ENCODE measurements at regions not wholly inside any gene's neighbourhood (a gene's known extent, or its start where the extent isn't known, plus 50 kb on each side); places are given as distances from the start of the nearest gene placed in this dataset.

DNA sequence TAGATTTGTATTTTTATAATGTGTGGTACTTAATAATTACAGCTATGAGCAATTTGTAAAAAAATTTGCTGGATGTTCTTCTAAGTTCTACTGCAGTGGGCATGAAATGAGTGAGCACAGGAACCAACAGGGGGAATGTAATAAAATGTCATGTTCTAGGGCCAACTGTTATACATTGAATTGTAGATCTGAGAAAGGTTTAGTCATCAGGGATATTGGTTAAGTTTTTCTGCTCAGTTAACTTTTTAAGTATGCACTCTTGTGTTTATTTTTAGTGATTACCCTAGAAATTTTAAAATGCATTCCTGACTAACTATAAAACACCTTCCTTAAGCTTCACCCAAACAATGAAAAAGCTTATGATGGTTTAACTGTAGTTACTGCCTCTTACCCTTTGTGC is 101.8 kb downstream of the CAND1 start:
- DNase-seq: no peak

DNA sequence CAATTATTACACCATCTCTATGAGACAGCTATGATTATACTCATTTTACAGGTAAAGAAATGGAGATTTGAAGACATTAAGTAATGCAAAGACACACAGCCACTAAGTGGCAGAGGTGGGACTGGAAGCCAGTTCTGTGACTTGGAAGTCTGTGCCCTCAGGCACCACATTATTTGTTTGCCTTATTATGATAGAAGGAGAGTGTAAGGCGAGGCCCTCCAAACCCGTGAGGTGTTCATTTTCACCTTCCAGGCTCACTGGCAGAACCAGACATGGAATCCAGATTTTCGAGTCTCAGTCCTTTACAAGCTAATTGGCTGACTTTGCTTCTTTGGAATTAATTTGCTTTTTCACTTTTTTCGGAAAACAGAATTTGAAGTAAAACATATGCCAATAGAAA is 107.9 kb downstream of the CAND1 start:
- DNase-seq: peak; percentile 79

DNA sequence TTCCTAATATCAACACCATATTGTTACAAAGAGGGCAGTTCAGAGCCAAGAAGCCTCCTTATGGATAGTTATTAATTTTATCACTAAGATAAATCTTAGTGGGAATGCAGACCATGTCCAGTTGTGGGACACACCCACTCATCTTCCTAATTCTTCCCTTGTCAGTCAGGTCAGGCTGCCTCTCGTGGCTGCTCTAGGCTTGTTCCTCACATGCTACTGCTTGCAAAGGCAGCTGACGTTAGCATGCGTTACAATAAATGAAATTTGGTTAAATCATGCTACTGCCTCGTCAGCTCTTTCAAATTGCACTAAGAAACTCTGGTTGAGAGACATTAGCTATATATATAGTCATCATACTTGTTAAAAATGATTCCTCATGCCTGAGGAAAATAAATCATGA is 108.4 kb downstream of the CAND1 start:
- DNase-seq: peak; percentile 3

DNA sequence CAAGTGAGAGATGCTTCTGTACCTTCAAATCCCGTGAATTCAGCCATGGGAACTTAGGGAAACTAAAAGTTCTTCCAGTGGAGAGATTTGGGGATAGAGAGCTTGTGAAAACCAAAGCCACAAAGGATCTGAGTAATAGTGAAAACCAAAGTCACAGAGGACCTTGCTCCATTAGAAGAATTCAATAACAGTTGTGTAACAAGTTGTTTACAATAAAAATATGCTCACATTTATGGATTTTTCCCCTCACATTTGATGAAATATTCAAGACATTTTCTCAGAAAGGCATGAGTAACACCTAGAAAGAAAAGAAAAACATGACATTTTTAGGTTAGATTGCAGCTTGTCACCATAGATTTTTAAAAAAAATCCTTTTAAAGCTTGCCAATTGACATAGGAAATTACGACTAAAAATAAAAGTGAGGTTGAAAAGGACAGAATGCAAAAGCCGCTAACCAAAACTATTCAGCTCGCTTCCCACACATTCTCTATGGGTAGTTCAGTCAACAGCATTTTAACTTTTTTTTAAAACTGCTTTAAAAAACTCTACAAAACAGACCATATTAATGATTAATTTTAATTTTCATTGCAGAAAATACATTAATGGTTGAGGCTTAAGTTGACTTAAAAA is 113.2 kb downstream of the CAND1 start:
- no peak for DNase-seq

DNA sequence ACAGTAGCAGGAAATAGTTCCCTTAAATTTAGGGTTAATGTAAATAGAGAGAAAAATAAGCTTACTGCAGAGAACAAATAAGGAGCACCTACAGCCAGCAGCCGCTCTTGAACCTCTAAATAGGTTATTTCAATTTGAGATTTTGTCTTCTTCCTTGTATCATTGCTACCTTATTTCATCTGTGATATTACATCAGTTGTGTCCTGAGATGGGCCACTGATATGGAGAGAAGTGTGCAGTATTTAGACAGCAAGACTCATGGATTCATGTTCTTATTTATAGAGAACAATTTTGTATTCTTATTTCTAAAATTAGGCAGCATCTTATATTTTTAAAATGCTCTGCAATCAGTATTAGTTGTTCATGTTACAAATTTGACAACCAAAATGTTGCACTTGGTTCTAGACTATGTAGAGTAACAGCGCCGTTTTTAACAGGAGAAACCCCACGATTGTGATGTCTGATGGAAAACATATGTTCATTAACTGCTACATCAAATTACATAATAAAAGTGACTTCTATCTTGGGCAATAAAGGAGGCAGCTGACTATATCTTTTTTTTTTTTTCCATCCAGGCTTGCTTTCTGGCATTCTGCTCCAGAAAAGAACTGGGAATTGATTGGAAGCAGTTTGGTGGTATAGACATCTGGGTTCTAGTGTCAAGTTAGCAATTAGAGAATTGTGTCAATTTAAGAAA is 117.9 kb downstream of the CAND1 start:
- no peak for DNase-seq

DNA sequence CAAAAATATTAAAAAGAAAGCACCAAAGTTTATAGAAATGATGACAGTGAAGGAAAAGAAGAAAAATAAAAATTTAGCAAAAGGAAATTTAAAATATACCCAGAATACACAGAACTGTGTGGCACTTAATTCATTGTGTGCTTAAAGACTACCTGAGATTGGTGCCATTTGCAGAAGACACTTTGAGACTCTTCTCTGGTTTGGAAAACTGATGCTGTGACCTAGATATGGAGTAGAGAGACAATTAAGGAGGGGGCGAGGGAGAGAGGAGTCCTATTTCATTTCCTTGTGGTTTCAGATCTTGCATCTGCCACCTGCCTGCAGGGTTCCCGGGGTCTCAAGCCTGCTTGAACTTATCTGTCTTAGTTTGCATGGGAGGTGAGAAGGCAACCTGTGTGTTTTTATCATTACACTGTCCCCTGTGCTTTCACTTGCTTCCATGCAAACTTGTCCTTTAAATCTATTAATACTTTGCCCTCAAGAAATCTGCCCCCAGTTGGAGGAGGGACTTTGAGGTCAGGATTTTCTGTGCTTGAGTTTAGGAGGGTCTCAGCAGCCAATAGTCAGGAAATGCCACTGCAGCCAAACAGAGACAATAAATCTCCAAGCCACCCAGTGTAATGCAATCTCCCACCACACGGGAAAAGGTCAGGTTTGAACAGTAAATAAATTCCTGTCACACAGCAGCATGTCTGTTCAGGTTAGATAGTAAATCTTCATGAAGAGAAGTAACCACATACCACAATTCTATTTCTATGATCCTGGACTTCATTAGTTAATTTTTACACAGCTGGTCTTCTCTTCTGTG is 119.4 kb downstream of the CAND1 start:
- peak; percentile 55 for DNase-seq

DNA sequence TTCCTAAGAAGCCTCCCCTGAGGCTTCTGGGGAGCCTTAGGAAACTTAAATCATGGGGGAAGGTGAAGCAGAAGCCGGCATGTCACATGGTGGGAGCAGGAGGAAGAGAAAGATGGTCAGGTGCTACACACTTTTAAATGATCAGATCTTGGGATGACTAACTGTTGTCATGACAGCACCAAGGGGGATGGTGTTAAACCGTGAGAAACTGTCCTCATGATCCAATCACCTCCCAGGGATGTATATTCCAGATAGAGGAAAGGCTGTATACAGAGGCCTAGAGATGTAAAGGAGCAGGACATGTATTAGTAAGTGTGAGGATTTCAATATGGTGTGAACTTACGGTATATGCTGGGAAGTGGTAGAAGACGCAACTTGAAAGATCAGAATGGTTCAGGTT is 121.1 kb downstream of the CAND1 start:
- no peak for DNase-seq

DNA sequence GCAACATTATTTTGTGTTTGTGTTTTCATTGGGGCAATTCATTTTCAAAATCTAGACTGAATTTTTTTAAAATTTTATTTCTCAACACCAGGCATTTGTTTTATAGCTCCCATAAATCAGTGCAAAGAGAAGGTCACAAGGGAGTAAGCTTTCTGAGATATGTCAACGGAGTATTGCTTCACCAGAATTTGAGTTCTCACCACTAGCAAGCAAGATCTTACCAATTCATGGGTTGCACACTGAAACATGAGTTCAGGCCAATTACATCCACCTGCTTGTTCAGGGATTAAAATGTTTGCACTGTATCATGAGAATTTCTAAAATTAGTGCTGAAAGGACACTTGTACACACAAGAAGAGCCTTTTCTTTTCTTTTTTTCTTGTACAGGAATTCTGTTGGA is 121.9 kb downstream of the CAND1 start:
- DNase-seq: peak; percentile 5

DNA sequence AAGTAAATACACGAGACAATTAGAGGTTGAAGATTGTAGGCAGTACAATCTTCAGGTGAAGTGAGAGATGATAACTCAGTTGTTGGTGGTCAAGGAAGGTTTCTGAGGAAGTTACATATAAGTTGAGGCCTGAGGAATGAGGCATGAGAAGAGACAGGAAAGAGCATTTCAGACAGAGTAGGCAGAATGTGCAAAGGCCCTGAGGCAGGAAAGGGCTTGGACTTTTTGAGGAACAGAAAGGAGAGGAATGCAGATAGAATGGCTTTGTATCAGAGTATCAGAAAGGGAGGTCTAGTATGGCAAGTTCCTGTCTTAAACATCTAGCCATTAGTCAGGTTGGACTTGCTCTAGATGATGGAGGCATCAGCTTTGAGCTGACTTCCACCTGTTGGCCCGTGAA is 122.5 kb downstream of the CAND1 start:
- no peak for DNase-seq

DNA sequence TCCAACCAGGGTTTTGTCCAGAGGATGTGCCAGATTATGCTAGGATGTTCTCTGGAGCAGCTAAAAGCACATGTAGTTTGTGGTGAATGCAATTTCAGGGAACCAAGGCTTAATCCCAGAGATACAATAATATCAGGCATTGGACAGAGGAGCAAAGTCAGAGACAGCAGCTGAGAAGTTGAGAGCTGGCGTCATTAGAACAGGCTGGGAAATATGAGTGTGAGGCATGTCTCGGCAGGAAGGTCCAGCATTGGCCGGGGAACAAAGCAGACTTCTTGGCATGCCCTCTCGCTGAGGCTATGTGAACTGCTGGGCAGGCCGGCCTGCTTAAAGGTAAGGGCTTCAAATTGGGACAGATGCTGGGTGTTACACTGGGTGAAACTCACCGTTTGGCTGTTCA is 125.4 kb downstream of the CAND1 start:
- no peak for DNase-seq

DNA sequence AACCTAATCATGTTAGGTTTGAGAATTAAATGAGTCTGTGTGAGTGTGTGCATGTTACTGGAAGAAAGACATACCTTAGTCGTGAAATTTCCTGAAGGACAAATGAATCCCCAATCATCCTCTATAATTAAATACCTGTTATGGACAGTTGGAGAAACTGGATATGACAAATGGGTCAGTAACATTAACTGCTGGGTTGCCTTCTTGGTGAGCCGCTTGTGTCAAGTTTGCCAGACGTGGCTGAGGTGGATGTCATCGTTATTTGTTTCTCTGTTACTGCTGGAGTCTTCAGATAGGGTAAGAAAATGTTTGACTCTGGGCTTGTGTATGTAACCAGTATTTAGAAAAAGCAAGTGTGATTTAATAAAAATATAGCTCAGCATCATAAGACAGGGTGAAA is 131.6 kb downstream of the CAND1 start:
- no peak for DNase-seq

DNA sequence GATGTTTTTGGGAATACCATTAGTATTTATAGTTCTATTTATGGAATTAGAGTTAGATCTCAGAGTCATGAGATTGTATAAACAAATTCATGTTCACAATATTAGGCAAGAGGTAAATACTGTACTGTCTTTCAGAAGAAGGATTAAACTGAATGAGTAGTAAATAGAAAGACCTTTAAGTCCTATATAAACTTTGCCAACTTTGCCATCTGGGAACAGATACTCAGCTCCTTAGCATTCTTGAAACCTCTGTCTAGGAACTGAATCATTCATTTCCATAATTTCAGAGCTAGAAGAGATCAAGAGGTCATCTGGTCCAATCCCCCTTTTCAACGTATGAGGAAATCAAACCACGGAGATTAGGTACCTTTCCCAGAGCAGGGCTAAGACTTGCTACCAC is 141.1 kb downstream of the CAND1 start:
- DNase-seq: no peak

DNA sequence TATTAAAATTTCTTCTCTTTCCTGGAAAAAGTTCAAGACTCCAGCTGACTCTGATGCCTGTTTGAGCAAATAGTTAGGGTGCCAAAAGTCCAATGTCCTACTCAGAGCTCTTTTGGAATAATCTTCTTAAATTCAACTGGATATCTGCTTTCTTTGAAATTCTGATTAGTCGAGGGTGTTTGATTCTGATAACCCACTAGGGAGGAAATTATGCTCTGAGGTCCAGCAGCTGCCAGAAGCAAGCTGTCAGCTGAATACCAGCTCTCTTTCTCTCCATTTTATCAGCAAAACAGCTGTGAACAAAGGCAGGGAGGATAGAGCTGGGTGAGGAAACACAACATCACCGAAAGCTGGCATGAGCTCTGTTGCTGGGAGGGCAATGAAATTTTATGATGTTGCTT is 141.5 kb downstream of the CAND1 start:
- peak; percentile 67 for DNase-seq

DNA sequence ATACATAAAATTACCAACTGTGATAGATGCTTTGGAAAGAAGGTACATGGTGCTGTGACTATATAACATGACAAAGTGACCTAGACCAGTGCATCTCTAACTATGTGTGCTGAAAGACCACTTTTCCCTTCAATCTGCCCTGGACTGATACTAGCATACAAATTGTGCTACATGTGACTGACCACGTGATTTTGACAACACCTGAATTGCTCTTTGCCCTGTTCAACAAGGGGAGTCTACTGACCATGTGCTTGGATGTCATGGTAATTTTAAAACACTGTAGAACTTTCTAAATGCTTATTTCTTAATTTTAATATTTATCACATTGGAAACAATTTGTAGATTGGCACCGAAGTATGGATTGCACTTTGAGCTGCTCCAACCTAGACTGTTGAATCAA is 142.4 kb downstream of the CAND1 start:
- no peak for DNase-seq

DNA sequence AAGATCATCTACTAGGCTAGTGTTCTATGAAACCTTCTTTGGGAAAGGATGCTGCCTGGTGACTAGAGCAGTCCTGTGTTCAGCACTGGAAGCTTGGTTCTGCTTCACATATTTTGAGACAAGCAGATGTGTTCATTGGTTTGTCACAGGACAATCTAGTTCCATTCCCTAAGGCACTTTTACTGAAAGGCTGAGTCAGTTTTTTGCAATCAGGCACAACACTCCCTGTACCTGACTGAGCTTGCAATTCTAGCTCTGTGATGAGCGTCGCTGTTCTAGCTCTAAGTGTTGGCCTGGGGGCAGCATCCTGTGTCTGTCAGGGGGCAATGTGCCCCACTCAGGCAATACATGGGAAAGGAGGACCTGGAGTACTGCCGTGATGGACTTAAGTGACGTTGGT is 144.4 kb downstream of the CAND1 start:
- DNase-seq: peak; percentile 63

DNA sequence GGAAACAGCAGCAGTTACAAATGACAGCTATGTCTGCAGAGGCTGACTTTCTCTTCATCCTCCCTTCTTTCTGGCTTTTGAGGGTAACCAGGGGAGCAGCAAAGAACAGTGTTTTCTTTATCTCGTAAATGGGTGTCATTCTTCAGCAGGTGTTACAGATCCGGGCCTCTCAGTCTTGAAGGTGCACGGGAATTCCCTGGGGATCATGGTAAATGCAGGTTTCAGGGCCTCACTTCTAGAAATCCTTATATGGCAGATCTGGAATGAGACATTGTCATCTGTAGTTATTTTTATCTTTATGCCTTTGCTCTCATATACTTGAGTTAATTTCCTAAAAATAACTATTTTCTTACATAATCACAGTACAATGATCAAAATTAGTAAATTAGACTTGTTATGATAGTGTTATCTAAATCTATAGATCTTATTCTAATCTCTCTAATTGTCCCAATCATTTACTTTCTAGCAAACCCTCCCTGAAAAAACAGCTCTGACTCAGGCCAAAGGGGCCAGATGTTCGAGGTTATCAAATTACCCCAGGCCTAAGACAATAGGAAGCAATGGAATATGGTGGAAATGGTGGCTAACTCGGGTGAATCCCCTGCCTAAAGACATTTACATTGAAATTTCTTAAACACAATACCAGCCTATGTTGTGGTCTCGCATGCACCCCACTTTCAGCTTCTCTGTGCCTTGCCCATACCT is 145.0 kb downstream of the CAND1 start:
- DNase-seq: peak; percentile 69

DNA sequence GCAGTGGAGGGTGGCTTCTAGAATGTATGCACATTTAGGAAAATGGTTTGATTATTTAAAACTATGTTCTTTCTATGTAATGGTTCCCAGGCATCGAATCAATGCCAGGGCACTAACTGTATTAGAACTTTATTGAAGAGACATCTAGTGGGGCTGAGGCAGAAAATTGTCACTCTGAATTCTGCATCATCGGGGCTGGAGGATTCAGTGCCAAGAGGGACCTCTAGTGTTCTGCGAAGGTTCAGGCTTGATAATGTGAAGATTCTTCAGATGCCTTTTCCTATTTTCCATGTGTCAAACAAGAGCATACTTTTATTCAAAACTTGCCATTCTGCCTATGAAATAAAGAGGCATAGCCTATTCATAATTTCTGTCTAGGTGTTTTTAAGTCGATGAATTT is 146.3 kb downstream of the CAND1 start:
- peak; percentile 75 for DNase-seq

DNA sequence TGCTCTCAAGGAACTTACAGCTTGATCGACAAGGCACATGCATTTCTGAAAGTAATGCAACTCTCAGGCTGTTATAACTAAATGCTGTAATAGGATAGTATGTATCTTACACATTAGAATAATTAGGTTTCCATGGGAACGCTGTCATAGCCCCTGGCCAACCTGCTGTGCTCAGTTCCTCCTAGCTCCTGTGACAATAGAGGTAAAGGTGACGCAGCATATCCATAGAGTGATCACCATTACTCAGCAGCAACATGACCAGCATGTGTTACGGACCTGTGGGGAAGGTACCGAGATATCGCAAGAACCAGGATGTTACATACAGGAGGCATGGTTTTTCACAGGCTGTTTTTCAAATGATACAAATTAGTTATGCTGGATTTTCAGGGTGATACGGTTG is 150.7 kb downstream of the CAND1 start:
- DNase-seq: peak; percentile 86

DNA sequence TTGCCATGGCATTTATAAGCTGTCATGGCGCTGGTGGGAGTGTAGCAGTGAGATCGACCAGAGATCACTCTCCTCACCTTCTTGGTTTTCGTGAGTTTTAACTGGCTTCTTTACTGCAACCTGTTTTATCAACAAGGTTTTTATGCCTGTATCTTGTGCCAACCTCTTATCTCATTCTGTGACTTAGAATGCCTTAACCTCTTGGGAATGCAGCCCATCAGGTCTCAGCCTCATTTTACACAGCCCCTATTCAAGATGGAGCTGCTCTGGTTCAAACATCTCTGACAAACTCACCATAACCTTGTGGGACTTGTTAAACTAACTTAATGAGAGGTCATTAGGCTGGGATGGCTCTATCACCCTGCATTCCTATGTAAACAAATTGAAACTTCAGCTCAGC is 151.3 kb downstream of the CAND1 start:
- DNase-seq: no peak

DNA sequence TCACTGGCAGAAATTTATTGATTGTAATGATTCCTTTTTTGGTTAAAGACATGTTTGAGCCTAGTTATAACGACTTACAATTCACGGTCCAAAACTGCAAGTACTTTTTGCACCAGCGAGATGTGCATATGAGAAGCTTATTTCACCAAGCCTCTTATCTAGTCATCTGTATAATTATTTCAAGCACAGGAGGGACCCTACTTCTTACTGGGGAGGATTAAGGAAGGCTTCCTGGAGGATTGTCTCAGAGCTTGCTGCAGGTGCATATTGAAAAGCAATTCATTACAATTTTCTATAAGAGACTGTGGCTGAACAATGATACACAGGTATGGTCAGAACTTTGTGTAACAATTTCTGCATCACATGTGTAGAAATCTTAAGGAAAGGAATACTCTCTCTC is 152.9 kb downstream of the CAND1 start:
- DNase-seq: no peak

DNA sequence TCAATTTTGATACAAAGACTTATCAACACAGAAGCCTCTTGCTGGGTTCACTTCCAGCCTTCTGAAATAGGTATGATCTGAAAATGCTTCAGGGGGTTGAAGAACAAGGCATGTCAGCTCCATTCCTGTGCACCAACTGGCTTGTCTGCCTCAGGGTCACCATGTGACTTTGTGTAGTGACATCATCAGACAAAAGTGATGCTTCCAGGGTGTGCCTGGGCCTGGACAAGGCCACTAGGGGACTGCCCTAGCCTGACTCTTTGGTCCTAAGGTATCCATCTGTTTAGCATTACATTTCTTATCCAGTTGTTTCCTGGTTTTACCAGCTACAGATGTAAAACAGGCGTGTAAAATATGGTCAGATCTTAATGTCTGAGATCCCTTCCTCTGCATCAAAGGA is 155.6 kb downstream of the CAND1 start:
- DNase-seq: no peak

DNA sequence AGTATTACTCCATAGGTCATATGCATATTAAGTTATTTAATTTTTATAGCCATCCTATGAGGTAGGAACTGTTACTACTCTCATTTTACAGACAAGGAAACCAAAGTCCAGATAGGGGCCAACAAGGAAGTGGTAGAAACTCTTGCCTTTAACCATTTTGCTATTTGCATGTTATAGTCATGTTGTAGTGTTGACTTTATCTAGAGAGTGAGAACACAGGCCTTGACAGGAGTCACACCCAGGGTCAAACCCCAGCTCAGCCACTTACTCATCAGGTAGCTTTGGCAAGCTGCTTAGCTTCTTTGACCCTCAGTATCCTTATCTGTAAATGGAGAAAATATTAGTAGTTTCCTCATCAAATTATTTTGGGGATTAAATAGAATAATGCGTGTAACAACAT is 156.2 kb downstream of the CAND1 start:
- DNase-seq: no peak

DNA sequence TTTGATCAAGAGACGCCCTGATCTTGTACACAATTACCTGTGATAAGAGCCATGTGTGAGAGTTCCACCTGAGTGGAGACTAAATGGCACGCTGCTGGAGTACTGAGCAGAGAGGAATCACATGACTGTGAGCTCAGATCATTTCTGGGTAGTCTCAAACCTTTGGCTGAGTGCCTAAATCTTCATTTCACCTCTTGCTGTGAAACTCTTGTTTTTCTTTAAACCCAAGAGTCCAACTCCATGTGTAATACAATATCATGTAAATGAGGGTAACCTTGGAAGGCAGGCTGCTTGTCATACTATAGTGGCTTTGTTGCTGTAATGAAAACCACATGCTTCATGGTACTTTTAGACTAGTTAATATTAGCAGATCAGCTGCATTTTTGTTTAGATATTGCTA is 156.9 kb downstream of the CAND1 start:
- peak; percentile 91 for DNase-seq

DNA sequence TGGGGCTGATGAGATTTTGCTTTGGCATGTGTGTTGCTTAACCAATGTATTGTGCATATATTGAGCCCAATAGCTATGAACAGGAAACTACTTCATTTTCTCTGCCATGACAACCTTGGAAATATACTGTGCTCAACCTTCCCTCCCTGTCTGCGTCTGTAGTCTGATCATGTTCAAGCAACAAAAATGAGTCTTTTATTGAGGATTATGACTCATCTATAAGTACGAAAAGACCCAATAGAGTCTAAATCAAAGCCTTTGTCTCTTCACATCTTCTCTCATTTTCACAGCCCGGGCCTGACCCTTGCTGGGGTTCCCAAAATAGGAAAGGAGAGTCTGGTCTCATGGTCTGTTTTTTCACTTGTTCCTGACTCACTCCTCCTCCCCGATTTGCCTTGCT is 158.2 kb downstream of the CAND1 start:
- DNase-seq: no peak
